GM12878 (cell line): ENCODE measurements at regions not wholly inside any gene's neighbourhood (a gene's known extent, or its start where the extent isn't known, plus 50 kb on each side); places are given as distances from the start of the nearest gene placed in this dataset.

ENCODE experiments used
- ATAC-seq: fragments of 200-7000 bp; cut with Tn5 transposase; 3 replicates; pipeline ENCODE4 v1.9.1; 2020; ENCODE audit warnings: mild to moderate bottlenecking, moderate library complexity
- BruUV-seq: library from RNA; stranded (reverse); fragments of 400-500 nt; replicated peaks from 2 replicates; lab custom pipeline; 2021; lab: Mats Ljungman, UMichigan
- CTCF ChIA-PET: fragments of 300-600 bp; sonication (Branson Sonifier 250); formaldehyde crosslinking; extraction: SDS; loops from one replicate; lab custom pipeline; 2021; ENCODE audit warnings: inconsistent platforms; lab: Yijun Ruan, JAX
- POLR2A ChIA-PET: fragments of 350-600 bp; formaldehyde crosslinking; extraction: SDS; loops from one replicate; lab custom pipeline; 2021; ENCODE audit warnings: inconsistent platforms; lab: Charles Lee
- RAD21 ChIA-PET: fragments of 300-600 bp; sonication (Branson Sonifier 250); formaldehyde crosslinking; loops from one replicate; lab custom pipeline; 2023; ENCODE audit warnings: antibody characterized with exemption; ENCODE audit not compliant: unreplicated experiment; lab: Charles Lee
- SMC1A ChIA-PET: fragments of 300-600 bp; sonication (Branson Sonifier 250); formaldehyde crosslinking; loops from one replicate; lab custom pipeline; 2023; ENCODE audit not compliant: unreplicated experiment, uncharacterized antibody; lab: Charles Lee
- DNase-seq: peaks from one replicate; pipeline ENCODE4 v3.0.0-alpha.2; 2011; ENCODE audit warnings: low read depth, low spot score
- FAIRE-seq: peaks from 3 replicates; lab custom pipeline; 2011; peaks lifted over from hg19 to GRCh38; lab: Jason Lieb, UNC
- H2AFZ ChIP-seq: 2 replicates; pipeline ENCODE4 v1.6.0; 2011; ENCODE audit warnings: low read depth, low read length, control low read depth; ENCODE audit not compliant: control insufficient read depth
- H3K27ac ChIP-seq: 2 replicates; pipeline ENCODE4 v1.5.1; 2011; ENCODE audit warnings: control low read depth; ENCODE audit not compliant: control insufficient read depth, insufficient read depth
- H3K27me3 ChIP-seq, 2 experiments: replicated peaks in 1 of 2; 2 replicates each; pipeline versions ENCODE4 v1.6.0 to v1.6.1; 2011; ENCODE audit warnings: low read length in 1 of 2; ENCODE audit not compliant: control insufficient read depth in 2 of 2, insufficient read depth in 2 of 2
- H3K36me3 ChIP-seq, 2 experiments: 2 replicates each; pipeline ENCODE4 v1.5.1; 2011; ENCODE audit warnings: low read length in 1 of 2; ENCODE audit not compliant: control insufficient read depth in 2 of 2, insufficient read depth in 2 of 2
- H3K4me1 ChIP-seq: 2 replicates; pipeline ENCODE4 v1.6.1; 2011; ENCODE audit warnings: mild to moderate bottlenecking, low read length, moderate library complexity, mixed read lengths; ENCODE audit not compliant: control insufficient read depth, insufficient read depth
- H3K4me2 ChIP-seq: 2 replicates; pipeline ENCODE4 v1.6.0; 2011; ENCODE audit warnings: control low read depth; ENCODE audit not compliant: control insufficient read depth, insufficient read depth
- H3K4me3 ChIP-seq: fragments of 200-600 bp; sonication (generic); 2 replicates; pipeline ENCODE4 v1.5.1; 2016
- H3K79me2 ChIP-seq: 2 replicates; pipeline ENCODE4 v1.6.0; 2011; ENCODE audit warnings: low read length; ENCODE audit not compliant: control insufficient read depth, insufficient read depth
- H3K9ac ChIP-seq: 2 replicates; pipeline ENCODE4 v1.8.0; 2011; ENCODE audit warnings: low read length, control low read depth, mixed read lengths; ENCODE audit not compliant: control insufficient read depth, insufficient read depth
- H3K9me3 ChIP-seq: replicated peaks from 3 replicates; pipeline ENCODE4 v1.5.1; 2011; ENCODE audit warnings: mild to moderate bottlenecking, low read length; ENCODE audit not compliant: control insufficient read depth, insufficient read depth
- H4K20me1 ChIP-seq: 2 replicates; pipeline ENCODE4 v1.6.0; 2011; ENCODE audit not compliant: control insufficient read depth, insufficient read depth
- DPF2 ChIP-seq: fragments of 450-650 bp; IDR thresholded peaks from 2 replicates; pipeline ENCODE4 v1.6.1; 2017; ENCODE audit warnings: mild to moderate bottlenecking
- FOXM1 ChIP-seq: IDR thresholded peaks from 2 replicates; pipeline ENCODE4 v1.6.1; 2012; ENCODE audit warnings: low read depth, mild to moderate bottlenecking, inconsistent platforms, low read length, moderate library complexity
- HDAC6 ChIP-seq: fragments of 200-600 bp; sonication (generic); IDR thresholded peaks from one replicate; pipeline ENCODE4 v1.8.0; 2017; ENCODE audit warnings: antibody characterized with exemption; ENCODE audit not compliant: unreplicated experiment
- IKZF1 ChIP-seq: fragments of 450-650 bp; conservative IDR thresholded peaks from 2 replicates; pipeline ENCODE4 v1.6.1; 2017; ENCODE audit warnings: antibody characterized with exemption, mild to moderate bottlenecking
- IRF5 ChIP-seq: fragments of 450-650 bp; IDR thresholded peaks from 2 replicates; pipeline ENCODE4 v1.6.1; 2017; ENCODE audit warnings: borderline replicate concordance
- NFIC ChIP-seq: IDR thresholded peaks from 2 replicates; pipeline ENCODE4 v1.6.1; 2012; ENCODE audit warnings: low read depth, mild to moderate bottlenecking, inconsistent platforms, low read length, moderate library complexity
- NR2C2 ChIP-seq: IDR thresholded peaks from 2 replicates; pipeline ENCODE4 v1.6.1; 2011; ENCODE audit warnings: borderline replicate concordance, low read depth; ENCODE audit not compliant: control insufficient read depth, insufficient read length
- SMARCA5 ChIP-seq: fragments of 450-650 bp; IDR thresholded peaks from 2 replicates; pipeline ENCODE4 v1.6.1; 2017; ENCODE audit warnings: mild to moderate bottlenecking
- ZBTB40 ChIP-seq: fragments of 450-650 bp; IDR thresholded peaks from 2 replicates; pipeline ENCODE4 v1.6.1; 2016; ENCODE audit warnings: mild to moderate bottlenecking, moderate library complexity, borderline replicate concordance
- ZNF207 ChIP-seq: fragments of 450-650 bp; IDR thresholded peaks from 2 replicates; pipeline ENCODE4 v1.6.1; 2014; ENCODE audit warnings: antibody characterized with exemption, mild to moderate bottlenecking, borderline replicate concordance
- WGBS: methylation state at CpG from one replicate; pipeline ENCODE4 v1.1.6; 2016; ENCODE audit warnings: low lambda C conversion rate; ENCODE audit not compliant: insufficient replicate concordance, insufficient coverage; ENCODE audit errors: missing lambda C conversion rate; 5-methylcytosine and 5-hydroxymethylcytosine counted together
- in situ Hi-C: fragments of 300-500 bp; cut with MboI; formaldehyde crosslinking; loops from 9 replicates; pipeline ENCODE4 v1.14.3; 2018; ENCODE audit warnings: mixed read lengths
- intact Hi-C: fragments of 100-400 bp; cut with micrococcal nuclease; formaldehyde crosslinking; loops from one replicate; pipeline ENCODE4 v1.14.2; 2022; ENCODE audit not compliant: unreplicated experiment
- TF ChIP-seq, protein P1 (sequence below): IDR thresholded peaks from 2 replicates; pipeline ENCODE4 v1.6.1; 2011; ENCODE audit warnings: borderline replicate concordance, low read depth, mild to moderate bottlenecking, moderate library complexity, mixed read lengths, low read length; ENCODE audit not compliant: insufficient read depth; ENCODE audit errors: extremely low read length

DNA sequence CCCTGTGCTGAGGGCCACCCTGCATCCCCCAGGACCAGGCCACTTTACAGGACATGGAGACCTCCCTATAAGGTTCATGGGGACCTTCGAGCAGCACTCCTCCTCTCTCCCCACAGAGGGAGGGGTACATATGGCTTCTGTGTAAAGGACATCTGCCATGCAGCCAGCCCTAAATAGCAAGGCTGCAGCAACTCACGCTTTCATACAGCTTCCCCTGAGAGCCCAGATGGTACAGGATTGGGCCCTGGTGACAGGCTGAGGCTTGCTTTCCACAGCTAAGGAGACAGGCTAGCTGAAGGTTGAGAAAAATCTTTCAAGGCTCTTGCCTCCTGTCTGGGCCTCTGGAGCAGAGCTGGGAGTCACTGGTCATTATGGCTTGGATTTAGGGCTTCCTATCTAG, 147.0 kb upstream of the ZNF366 start:
- H3K9ac ChIP-seq, result no peak overlapping the region
- H3K9me3 ChIP-seq, result no peaks in the 10 kb centered on the region
- ChIA-PET SMC1A (no interaction called here), POLR2A (no interaction called here), CTCF (interaction anchor here (0.8 to 1.1 kb wide), 2 partner anchors 43 kb away, joined by 3 to 4 read pairs; no protein-coding TSS in a partner anchor), RAD21 (no interaction called here)
- H3K27me3 ChIP-seq, result no peaks in the 10 kb centered on the region; a peak in 1 of 4 replicates
- no peak overlapping the region for H3K4me2 ChIP-seq
- FAIRE-seq (no peak), ATAC-seq (no peak), DNase-seq (no peak)
- no peak overlapping the region for H3K4me3 ChIP-seq
- intact Hi-C loops, result no loop called here
- H3K36me3 ChIP-seq, result no peaks in the 10 kb centered on the region
- no peaks in the 10 kb centered on the region for H3K79me2 ChIP-seq
- TF ChIP-seq, protein P1, sequence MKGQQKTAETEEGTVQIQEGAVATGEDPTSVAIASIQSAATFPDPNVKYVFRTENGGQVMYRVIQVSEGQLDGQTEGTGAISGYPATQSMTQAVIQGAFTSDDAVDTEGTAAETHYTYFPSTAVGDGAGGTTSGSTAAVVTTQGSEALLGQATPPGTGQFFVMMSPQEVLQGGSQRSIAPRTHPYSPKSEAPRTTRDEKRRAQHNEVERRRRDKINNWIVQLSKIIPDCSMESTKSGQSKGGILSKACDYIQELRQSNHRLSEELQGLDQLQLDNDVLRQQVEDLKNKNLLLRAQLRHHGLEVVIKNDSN, result no peak
- no peak for TF ChIP-seq NR2C2
- TF ChIP-seq ZBTB40, result no peak
- TF ChIP-seq IRF5, result no peak
- no peak for TF ChIP-seq DPF2
- TF ChIP-seq SMARCA5, result no peak
- no peak for TF ChIP-seq IKZF1
- no peak for TF ChIP-seq NFIC
- TF ChIP-seq ZNF207, result no peak
- TF ChIP-seq HDAC6, result no peak
- no peak for TF ChIP-seq FOXM1
- H2AFZ ChIP-seq, result no peak overlapping the region
- BruUV-seq, result no TSS peak
- no peak overlapping the region for H3K27ac ChIP-seq
- H3K4me1 ChIP-seq, result no peaks in the 10 kb centered on the region
- 0% methylated on average over 2 of the region's 2 CpGs for WGBS
- no peaks in the 10 kb centered on the region for H4K20me1 ChIP-seq
- in situ Hi-C loops, result no loop called here
